Fibroblast of lung (primary cell): ENCODE measurements at regions not wholly inside any gene's neighbourhood (a gene's known extent, or its start where the extent isn't known, plus 50 kb on each side); places are given as distances from the start of the nearest gene placed in this dataset.

Experiments
- DNase-seq, 2 donors: peaks; one replicate each; pipeline versions ENCODE4 v3.0.0 to v3.0.0-alpha.2; 2010; ENCODE audit warnings: low read depth in 2 of 2
- H2AFZ ChIP-seq: 2 replicates; pipeline ENCODE4 v1.5.1; 2012; ENCODE audit warnings: low read length, control low read depth, inconsistent platforms
- H3K27ac ChIP-seq: 2 replicates; pipeline ENCODE4 v1.5.1; 2011; ENCODE audit warnings: low read length, control low read depth; ENCODE audit not compliant: insufficient read depth
- H3K27me3 ChIP-seq: 2 replicates; pipeline ENCODE4 v1.5.1; 2011; ENCODE audit warnings: mild to moderate bottlenecking, low read length; ENCODE audit not compliant: control insufficient read depth, insufficient read depth
- H3K36me3 ChIP-seq: 2 replicates; pipeline ENCODE4 v1.5.1; 2011; ENCODE audit warnings: low read length; ENCODE audit not compliant: control insufficient read depth, insufficient read depth
- H3K4me1 ChIP-seq: 2 replicates; pipeline ENCODE4 v1.5.1; 2011; ENCODE audit warnings: low read length; ENCODE audit not compliant: control insufficient read depth, insufficient read depth; ENCODE audit errors: extremely low read depth
- H3K4me2 ChIP-seq: 2 replicates; pipeline ENCODE4 v1.5.1; 2011; ENCODE audit warnings: low read length, control low read depth; ENCODE audit not compliant: insufficient read depth; ENCODE audit errors: extremely low read depth
- H3K4me3 ChIP-seq, 4 experiments: fragments of 200-600 bp in 1 of 4; sonication (generic) in 1 of 4; replicated peaks in 1 of 4; 2 replicates each; pipeline ENCODE4 v1.5.1; 2011 to 2016; ENCODE audit warnings: low read length in 4 of 4, low read depth in 3 of 4, mild to moderate bottlenecking in 3 of 4, control low read depth in 2 of 4, inconsistent platforms in 1 of 4, mixed read lengths in 1 of 4; ENCODE audit not compliant: insufficient read depth in 1 of 4; ENCODE audit errors: control extremely low read depth in 1 of 4
- H3K79me2 ChIP-seq: 2 replicates; pipeline ENCODE4 v1.5.1; 2012; ENCODE audit warnings: mild to moderate bottlenecking, low read length, inconsistent platforms; ENCODE audit not compliant: control insufficient read depth, insufficient read depth
- H3K9ac ChIP-seq: 2 replicates; pipeline ENCODE4 v1.5.1; 2011; ENCODE audit warnings: mild to moderate bottlenecking, low read length, control low read depth; ENCODE audit not compliant: insufficient read depth
- H3K9me3 ChIP-seq: 2 replicates; pipeline ENCODE4 v1.5.1; 2012; ENCODE audit warnings: low read depth, low read length; ENCODE audit not compliant: control insufficient read depth, insufficient read depth
- H4K20me1 ChIP-seq: 2 replicates; pipeline ENCODE4 v1.5.1; 2011; ENCODE audit warnings: low read length; ENCODE audit not compliant: control insufficient read depth, insufficient read depth; ENCODE audit errors: extremely low read depth
- EZH2 ChIP-seq: IDR thresholded peaks from 2 replicates; pipeline ENCODE4 v1.5.1; 2012; ENCODE audit warnings: low read length, control low read depth, mild to moderate bottlenecking; ENCODE audit errors: missing control alignments
- TF ChIP-seq, protein P1 (sequence below), 2 donors: IDR thresholded peaks in 1 of 2; conservative IDR thresholded peaks in 1 of 2; 1 replicate in 1 of 2; 2 replicates in 1 of 2; pipeline ENCODE4 v1.5.1; 2011 to 2012; ENCODE audit warnings: low read length in 2 of 2, control low read depth in 1 of 2, inconsistent platforms in 1 of 2, low read depth in 1 of 2, mild to moderate bottlenecking in 1 of 2

DNA sequence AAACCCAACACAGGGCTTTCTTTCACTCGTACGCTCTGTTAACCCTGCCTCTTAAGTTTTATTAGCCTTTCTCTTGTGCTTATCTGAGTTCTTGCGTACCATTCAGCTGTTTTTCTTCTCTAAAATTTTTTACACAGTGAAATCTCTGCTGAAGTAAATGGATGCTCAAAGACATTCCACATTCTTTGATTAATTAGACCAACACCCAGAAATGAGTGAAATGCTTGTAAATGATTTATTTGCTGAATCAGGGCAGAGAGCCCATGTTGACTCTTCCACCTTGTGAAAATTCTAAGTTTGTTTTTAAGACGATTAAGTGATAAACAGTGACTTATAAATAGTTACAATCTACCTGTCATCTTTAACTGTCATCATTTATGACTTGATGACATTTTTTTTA is 156.7 kb downstream of the ACTL8 start:
- no peaks in the 10 kb centered on the region for H3K9me3 ChIP-seq
- no peaks in the 10 kb centered on the region for H4K20me1 ChIP-seq
- no peak for TF ChIP-seq EZH2
- TF ChIP-seq, protein P1, sequence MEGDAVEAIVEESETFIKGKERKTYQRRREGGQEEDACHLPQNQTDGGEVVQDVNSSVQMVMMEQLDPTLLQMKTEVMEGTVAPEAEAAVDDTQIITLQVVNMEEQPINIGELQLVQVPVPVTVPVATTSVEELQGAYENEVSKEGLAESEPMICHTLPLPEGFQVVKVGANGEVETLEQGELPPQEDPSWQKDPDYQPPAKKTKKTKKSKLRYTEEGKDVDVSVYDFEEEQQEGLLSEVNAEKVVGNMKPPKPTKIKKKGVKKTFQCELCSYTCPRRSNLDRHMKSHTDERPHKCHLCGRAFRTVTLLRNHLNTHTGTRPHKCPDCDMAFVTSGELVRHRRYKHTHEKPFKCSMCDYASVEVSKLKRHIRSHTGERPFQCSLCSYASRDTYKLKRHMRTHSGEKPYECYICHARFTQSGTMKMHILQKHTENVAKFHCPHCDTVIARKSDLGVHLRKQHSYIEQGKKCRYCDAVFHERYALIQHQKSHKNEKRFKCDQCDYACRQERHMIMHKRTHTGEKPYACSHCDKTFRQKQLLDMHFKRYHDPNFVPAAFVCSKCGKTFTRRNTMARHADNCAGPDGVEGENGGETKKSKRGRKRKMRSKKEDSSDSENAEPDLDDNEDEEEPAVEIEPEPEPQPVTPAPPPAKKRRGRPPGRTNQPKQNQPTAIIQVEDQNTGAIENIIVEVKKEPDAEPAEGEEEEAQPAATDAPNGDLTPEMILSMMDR (conservative IDR thresholded peaks at IDR 0.05 in 1 of 2, IDR thresholded peaks at IDR 0.05 in 1 of 2; ENCODE audit: low read depth in 1 of 2, low read length in 2 of 2): no peak

DNA sequence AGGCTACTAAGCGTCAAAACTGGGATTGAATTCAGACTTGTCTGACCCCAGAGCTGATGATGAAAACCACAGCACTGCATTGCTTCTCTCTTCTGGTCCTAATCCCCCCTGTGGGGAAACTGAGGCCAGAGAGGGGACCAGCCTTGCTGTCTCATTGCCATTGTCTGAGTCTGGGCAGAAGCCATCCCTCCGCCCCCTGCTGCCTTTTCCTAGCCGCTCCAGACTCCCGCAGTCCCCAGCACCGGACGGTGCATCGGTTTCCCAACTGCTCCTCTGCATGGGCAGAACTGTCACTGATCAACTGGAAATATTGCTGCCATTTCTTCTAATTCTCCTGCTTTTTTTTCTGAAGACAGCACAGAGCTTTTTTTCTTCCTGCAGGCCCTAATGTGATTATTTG is 157.4 kb downstream of the ACTL8 start:
- TF ChIP-seq EZH2: no peak
- TF ChIP-seq, protein P1 (conservative IDR thresholded peaks at IDR 0.05 in 1 of 2, IDR thresholded peaks at IDR 0.05 in 1 of 2; ENCODE audit: low read depth in 1 of 2, low read length in 2 of 2): no peak
- no peak overlapping the region for H3K9ac ChIP-seq
- H3K4me3 ChIP-seq: no peak overlapping the region
- H3K79me2 ChIP-seq: no peaks in the 10 kb centered on the region
- peaks cover 14% of the 10 kb centered on the region for H3K27me3 ChIP-seq
- H3K4me1 ChIP-seq: no peaks in the 10 kb centered on the region
- no peaks in the 10 kb centered on the region for H4K20me1 ChIP-seq
- H3K9me3 ChIP-seq: no peaks in the 10 kb centered on the region
- no peak overlapping the region for H3K4me2 ChIP-seq
- no peak overlapping the region for H3K27ac ChIP-seq
- no peak overlapping the region for H2AFZ ChIP-seq
- no peak for DNase-seq
- H3K36me3 ChIP-seq: no peaks in the 10 kb centered on the region

More for the DNA sequence above, 156.7 kb downstream of the ACTL8 start:
- Histone ChIP-seq H3K4me3 (no peak overlapping the region), H3K27ac (no peak overlapping the region), H2AFZ (no peak overlapping the region), H3K27me3 (peaks cover 14% of the 10 kb centered on the region), H3K4me1 (no peaks in the 10 kb centered on the region), H3K79me2 (no peaks in the 10 kb centered on the region), H3K4me2 (no peak overlapping the region), H3K36me3 (no peaks in the 10 kb centered on the region), H3K9ac (no peak overlapping the region)
- no peak for DNase-seq

DNA sequence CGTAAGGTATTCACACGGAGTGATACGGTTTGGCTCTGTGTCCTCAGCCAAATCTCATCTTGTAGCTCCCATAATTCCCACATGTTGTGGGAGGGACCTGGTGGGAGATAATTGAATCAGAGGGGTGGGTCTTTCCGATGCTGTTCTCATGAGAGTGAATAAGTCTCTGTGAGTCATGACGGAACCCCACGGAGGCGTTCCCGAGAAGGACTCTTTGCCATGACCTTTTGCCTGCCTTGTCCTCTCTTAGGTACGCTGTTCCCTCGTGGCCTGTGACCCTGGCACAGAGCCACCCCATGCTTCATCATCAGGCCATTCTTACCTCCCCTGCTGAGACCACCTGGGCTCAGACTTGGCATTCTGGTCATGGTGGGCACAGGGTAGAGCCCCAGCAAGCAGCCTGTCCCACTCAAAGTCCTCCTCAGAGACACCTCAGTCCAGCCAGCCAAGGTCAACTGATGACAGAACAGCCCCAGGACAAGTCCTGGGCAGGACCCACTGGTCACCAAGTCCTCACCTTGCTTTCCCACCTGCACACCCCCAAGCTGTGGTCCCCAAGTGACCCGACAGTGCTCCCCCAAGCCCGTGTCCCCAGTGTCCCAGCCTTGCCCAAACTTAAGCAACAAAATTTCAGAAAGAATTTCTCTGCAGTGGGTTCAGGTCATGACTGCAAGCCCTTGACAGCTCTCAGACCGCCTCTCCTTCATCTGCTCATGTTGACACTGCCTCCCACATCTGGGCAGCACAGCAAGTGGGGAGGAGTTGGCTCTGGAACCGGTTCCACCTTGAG is 158.4 kb downstream of the ACTL8 start:
- Histone ChIP-seq H3K36me3 (no peaks in the 10 kb centered on the region), H3K4me2 (no peak overlapping the region), H3K27ac (no peak overlapping the region), H3K79me2 (no peaks in the 10 kb centered on the region), H3K9me3 (no peaks in the 10 kb centered on the region), H3K9ac (no peak overlapping the region), H4K20me1 (no peaks in the 10 kb centered on the region), H3K27me3 (peaks cover 14% of the 10 kb centered on the region), H2AFZ (no peak overlapping the region), H3K4me3 (no peak overlapping the region), H3K4me1 (no peaks in the 10 kb centered on the region)
- TF ChIP-seq, protein P1 (conservative IDR thresholded peaks at IDR 0.05 in 1 of 2, IDR thresholded peaks at IDR 0.05 in 1 of 2; ENCODE audit: low read depth in 1 of 2, low read length in 2 of 2): no peak
- TF ChIP-seq EZH2: no peak
- no peak for DNase-seq
